ENCODE measurements at regions not wholly inside any gene's neighbourhood (a gene's known extent, or its start where the extent isn't known, plus 50 kb on each side); places are given as distances from the start of the nearest gene placed in this dataset.

DNA sequence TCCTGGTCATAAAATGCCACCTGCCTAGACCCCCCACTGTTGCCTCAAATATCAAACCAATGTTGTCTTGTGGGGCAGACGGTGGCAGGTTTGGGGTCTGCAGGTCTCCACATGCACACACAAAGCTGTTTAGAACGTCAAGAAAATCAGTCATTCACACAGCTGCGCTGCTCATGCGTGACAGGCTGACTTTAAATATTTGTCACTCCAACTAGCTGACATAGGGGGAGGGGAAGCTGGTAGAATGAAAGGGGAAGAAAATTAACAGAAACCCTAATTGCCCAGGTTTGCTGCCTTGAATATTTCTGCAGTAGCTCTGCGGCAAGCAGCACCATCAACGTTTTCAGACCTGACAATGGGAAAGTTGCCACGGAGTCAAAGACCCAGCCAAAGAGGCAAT, 201.8 kb downstream of the ABHD5 start:
- no peak overlapping the region for H3K4ac ChIP-seq (ENCODE audit: low read depth, low read length)
- no peak for DNase-seq
- no peak overlapping the region for H4K91ac ChIP-seq (ENCODE audit: insufficient read length, low read depth, low read length)
- Mint-ChIP-seq H3K27me3 (ENCODE audit: low read depth) (peaks cover 49% of the 10 kb centered on the region), H3K27ac (no peak overlapping the region; a peak in 1 of 7 replicates), H3K4me1 (peaks cover 8 to 20% of the 10 kb centered on the region in 2 experiments), H3K9me3 (no peaks in the 10 kb centered on the region), H3K4me3 (no peak overlapping the region), H3K36me3 (ENCODE audit: insufficient read depth in 1 of 3, low read depth in 3 of 3) (no peaks in the 10 kb centered on the region; a peak in 1 of 7 replicates)
- H3K79me1 ChIP-seq (ENCODE audit: insufficient read depth, low read depth, low read length, poor library complexity, severe bottlenecking), result no peaks in the 10 kb centered on the region
- H2BK15ac ChIP-seq (ENCODE audit: low read depth, low read length), result no peak overlapping the region
- TF ChIP-seq, protein P1, sequence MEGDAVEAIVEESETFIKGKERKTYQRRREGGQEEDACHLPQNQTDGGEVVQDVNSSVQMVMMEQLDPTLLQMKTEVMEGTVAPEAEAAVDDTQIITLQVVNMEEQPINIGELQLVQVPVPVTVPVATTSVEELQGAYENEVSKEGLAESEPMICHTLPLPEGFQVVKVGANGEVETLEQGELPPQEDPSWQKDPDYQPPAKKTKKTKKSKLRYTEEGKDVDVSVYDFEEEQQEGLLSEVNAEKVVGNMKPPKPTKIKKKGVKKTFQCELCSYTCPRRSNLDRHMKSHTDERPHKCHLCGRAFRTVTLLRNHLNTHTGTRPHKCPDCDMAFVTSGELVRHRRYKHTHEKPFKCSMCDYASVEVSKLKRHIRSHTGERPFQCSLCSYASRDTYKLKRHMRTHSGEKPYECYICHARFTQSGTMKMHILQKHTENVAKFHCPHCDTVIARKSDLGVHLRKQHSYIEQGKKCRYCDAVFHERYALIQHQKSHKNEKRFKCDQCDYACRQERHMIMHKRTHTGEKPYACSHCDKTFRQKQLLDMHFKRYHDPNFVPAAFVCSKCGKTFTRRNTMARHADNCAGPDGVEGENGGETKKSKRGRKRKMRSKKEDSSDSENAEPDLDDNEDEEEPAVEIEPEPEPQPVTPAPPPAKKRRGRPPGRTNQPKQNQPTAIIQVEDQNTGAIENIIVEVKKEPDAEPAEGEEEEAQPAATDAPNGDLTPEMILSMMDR (conservative IDR thresholded peaks at IDR 0.05), result no peak
- no peak overlapping the region for H4K5ac ChIP-seq (ENCODE audit: insufficient read length, low read depth, low read length)
- H4K20me1 ChIP-seq (ENCODE audit: control insufficient read depth, insufficient read depth, insufficient read length), result no peaks in the 10 kb centered on the region
- no peak overlapping the region for H3K14ac ChIP-seq (ENCODE audit: insufficient read depth, low read length)
- peaks cover 5% of the 10 kb centered on the region for H3K23me2 ChIP-seq (ENCODE audit: insufficient read length, low read depth, low read length, poor library complexity, severe bottlenecking)
- no peaks in the 10 kb centered on the region for H3K79me2 ChIP-seq (ENCODE audit: insufficient read depth, low read length)
- no peak overlapping the region for H2BK20ac ChIP-seq (ENCODE audit: low read depth, low read length, poor library complexity, severe bottlenecking)
- no peak overlapping the region for H2BK120ac ChIP-seq (ENCODE audit: low read depth, low read length, poor library complexity, severe bottlenecking)
- H3K9me3 ChIP-seq (ENCODE audit: control insufficient read depth, low read depth, low read length), result no peaks in the 10 kb centered on the region
- no peaks in the 10 kb centered on the region for H3K27me3 ChIP-seq (ENCODE audit: insufficient read depth, low read length)
- no peak overlapping the region for H3K27ac ChIP-seq (ENCODE audit: insufficient read length, low read depth, low read length)
- no peak overlapping the region for H3K23ac ChIP-seq (ENCODE audit: insufficient read length, low read depth, low read length)
- no peak overlapping the region for H3K4me2 ChIP-seq (ENCODE audit: insufficient read depth, insufficient read length, low read length)
- H2AFZ ChIP-seq (ENCODE audit: low read length), result no peak overlapping the region
- no peak overlapping the region for H3K9ac ChIP-seq (ENCODE audit: extremely low read depth, insufficient read length, low read length)
- no peak overlapping the region for H2BK12ac ChIP-seq (ENCODE audit: insufficient read length, low read depth, low read length)
- peaks cover 6% of the 10 kb centered on the region; the same call in 1 of the 2 replicates for H3K4me1 ChIP-seq (ENCODE audit: insufficient read depth, low read length)
- no peak overlapping the region for H2AK5ac ChIP-seq (ENCODE audit: insufficient read length, low read length)
- H3K56ac ChIP-seq (ENCODE audit: insufficient read length, low read depth, low read length), result no peak overlapping the region
- H3K18ac ChIP-seq (ENCODE audit: insufficient read length, low read depth, low read length), result no peak overlapping the region
- no peak overlapping the region for H2BK5ac ChIP-seq (ENCODE audit: insufficient read length, low read length)
- no CpG with 5 or more reads among the region's 7 CpGs for WGBS (ENCODE audit: extremely low coverage, insufficient read length, low lambda C conversion rate)
- no peak overlapping the region for H3T11ph ChIP-seq (ENCODE audit: low read length)
- H4K8ac ChIP-seq (replicated peaks; ENCODE audit: insufficient read length, low read depth, low read length), result no peak overlapping the region

All from H9 (cell line).